ACC112 (cell line): ENCODE measurements at regions not wholly inside any gene's neighbourhood (a gene's known extent, or its start where the extent isn't known, plus 50 kb on each side); places are given as distances from the start of the nearest gene placed in this dataset.

ENCODE experiments used
- H2AFZ ChIP-seq: fragments of 200-600 bp; sonication (generic); one replicate; pipeline ENCODE4 v1.6.0; 2017; ENCODE audit warnings: antibody characterized with exemption, low read length; ENCODE audit not compliant: unreplicated experiment
- H3K27ac ChIP-seq: fragments of 200-600 bp; sonication (generic); 2 replicates; pipeline ENCODE4 v1.5.1; 2014; ENCODE audit warnings: low read depth, mild to moderate bottlenecking, antibody characterized with exemption, low read length, moderate library complexity
- H3K27me3 ChIP-seq: fragments of 200-600 bp; sonication (generic); 2 replicates; pipeline ENCODE4 v1.6.1; 2014; ENCODE audit warnings: mild to moderate bottlenecking, antibody characterized with exemption, low read length, moderate library complexity, mixed read lengths; ENCODE audit not compliant: insufficient read depth
- H3K36me3 ChIP-seq: fragments of 200-600 bp; sonication (generic); 2 replicates; pipeline ENCODE4 v1.6.1; 2016; ENCODE audit warnings: mild to moderate bottlenecking, antibody characterized with exemption, low read length, moderate library complexity, mixed read lengths; ENCODE audit not compliant: insufficient read depth
- H3K4me1 ChIP-seq: fragments of 200-600 bp; sonication (generic); one replicate; pipeline ENCODE4 v1.6.1; 2016; ENCODE audit warnings: low read length, mixed read lengths; ENCODE audit not compliant: insufficient read depth, unreplicated experiment, control insufficient read depth
- H3K4me3 ChIP-seq: fragments of 200-600 bp; sonication (generic); 2 replicates; pipeline ENCODE4 v1.5.1; 2014; ENCODE audit warnings: mild to moderate bottlenecking, low read depth, low read length
- H3K79me2 ChIP-seq: fragments of 200-600 bp; sonication (generic); one replicate; pipeline ENCODE4 v1.6.0; 2016; ENCODE audit warnings: low read length; ENCODE audit not compliant: control insufficient read depth, unreplicated experiment, insufficient read depth

DNA sequence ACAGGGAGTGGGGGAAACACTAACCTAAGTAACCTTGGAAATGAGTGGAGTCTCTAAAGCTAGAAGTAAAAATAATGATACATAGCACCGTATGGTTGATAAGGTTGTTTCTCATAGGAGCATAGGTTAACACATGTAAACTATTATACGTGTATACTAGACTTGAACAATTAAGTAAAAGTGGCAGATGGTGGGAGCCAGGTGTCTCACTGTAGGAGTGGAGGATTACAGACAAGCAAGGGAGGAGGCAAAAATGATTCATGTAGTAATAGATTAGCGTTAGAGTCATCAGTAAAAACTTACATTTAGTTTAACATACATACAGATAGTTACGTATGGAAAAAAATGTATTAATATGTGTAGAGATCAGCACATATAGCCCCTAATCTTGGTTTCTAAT lies 138.4 kb upstream of the DSCAM start:
- no peaks in the 10 kb centered on the region for H3K4me1 ChIP-seq
- H3K27me3 ChIP-seq, result no peaks in the 10 kb centered on the region
- H3K4me3 ChIP-seq, result no peak overlapping the region
- H3K36me3 ChIP-seq, result no peaks in the 10 kb centered on the region
- H2AFZ ChIP-seq, result no peak overlapping the region
- H3K79me2 ChIP-seq, result no peaks in the 10 kb centered on the region
- H3K27ac ChIP-seq, result no peak overlapping the region

DNA sequence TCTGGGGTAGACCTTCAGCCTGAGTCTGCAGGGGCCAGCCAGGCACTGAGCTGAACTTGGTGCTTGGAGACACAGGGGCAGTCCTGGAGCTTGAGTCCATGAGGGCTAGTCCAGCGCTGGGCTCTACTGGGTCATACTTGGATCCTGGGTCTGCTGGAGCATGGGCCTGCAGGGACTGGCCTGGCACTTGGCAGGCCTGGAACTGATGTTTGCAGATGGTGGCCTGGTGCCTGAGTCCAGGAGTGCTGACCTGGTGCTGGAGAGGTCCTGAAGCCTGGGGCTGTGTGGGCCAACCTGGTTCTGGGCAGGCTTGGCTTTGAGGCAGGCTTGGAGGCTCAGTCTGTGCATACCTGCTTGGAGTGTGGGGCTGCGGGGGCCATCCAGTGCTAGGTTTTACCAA lies 143.4 kb upstream of the DSCAM start:
- H3K27ac ChIP-seq, result no peak overlapping the region
- no peak overlapping the region for H2AFZ ChIP-seq
- no peaks in the 10 kb centered on the region for H3K27me3 ChIP-seq
- no peak overlapping the region for H3K4me3 ChIP-seq
- no peaks in the 10 kb centered on the region for H3K36me3 ChIP-seq
- no peaks in the 10 kb centered on the region for H3K4me1 ChIP-seq
- H3K79me2 ChIP-seq, result no peaks in the 10 kb centered on the region

GRCh38 chr21:40997831-40998230 lies 150.9 kb upstream of the DSCAM start:
- Histone ChIP-seq H3K79me2 (no peaks in the 10 kb centered on the region), H3K27me3 (no peaks in the 10 kb centered on the region), H3K36me3 (no peaks in the 10 kb centered on the region), H2AFZ (no peak overlapping the region), H3K4me1 (no peaks in the 10 kb centered on the region), H3K27ac (no peak overlapping the region), H3K4me3 (no peak overlapping the region)

DNA sequence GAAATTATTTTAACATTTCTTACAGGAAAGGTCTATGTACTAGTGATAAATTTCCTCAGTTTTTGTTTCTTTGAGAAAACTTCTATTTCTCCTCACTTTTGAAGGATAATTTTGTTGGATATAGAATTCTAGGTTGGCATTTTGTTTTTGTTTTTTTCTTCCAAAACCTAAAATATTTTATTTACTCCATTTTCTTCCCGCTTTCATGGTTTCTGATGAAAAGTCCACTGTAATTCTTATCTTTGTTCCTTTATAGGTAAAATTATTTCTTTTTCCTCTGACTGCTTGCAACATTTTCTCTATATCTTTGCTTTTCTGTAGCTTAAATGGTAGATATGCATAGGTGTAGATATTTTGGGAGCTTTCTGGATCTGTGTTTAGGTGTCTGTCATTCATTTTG lies 153.9 kb upstream of the DSCAM start:
- no peak overlapping the region for H3K27ac ChIP-seq
- H3K4me3 ChIP-seq, result no peak overlapping the region
- H3K79me2 ChIP-seq, result no peaks in the 10 kb centered on the region
- H3K4me1 ChIP-seq, result no peaks in the 10 kb centered on the region
- H2AFZ ChIP-seq, result no peak overlapping the region
- H3K27me3 ChIP-seq, result no peaks in the 10 kb centered on the region
- H3K36me3 ChIP-seq, result no peaks in the 10 kb centered on the region

DNA sequence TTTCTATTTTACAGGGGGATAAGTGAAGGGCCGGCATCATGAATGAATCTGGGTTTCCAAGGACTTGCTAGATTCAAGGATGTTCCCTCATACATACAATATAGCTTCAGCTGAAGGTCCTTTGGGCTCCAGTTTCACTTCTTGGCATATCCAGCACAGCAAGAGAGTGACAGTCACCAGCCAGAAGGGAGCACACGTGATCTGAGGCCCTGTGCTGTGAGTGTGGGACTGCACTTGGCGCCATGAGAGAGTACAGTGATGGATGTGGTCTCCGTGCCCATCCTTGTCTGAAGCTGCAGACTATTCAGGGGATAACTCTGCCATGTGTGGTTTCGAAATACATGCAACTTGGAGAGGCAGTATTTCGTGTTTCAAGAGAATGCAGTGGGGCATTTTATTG lies 159.7 kb upstream of the DSCAM start:
- Histone ChIP-seq H3K79me2 (no peaks in the 10 kb centered on the region), H3K27me3 (no peaks in the 10 kb centered on the region), H3K4me1 (no peaks in the 10 kb centered on the region), H3K4me3 (no peak overlapping the region), H2AFZ (no peak overlapping the region), H3K27ac (no peak overlapping the region), H3K36me3 (no peaks in the 10 kb centered on the region)

DNA sequence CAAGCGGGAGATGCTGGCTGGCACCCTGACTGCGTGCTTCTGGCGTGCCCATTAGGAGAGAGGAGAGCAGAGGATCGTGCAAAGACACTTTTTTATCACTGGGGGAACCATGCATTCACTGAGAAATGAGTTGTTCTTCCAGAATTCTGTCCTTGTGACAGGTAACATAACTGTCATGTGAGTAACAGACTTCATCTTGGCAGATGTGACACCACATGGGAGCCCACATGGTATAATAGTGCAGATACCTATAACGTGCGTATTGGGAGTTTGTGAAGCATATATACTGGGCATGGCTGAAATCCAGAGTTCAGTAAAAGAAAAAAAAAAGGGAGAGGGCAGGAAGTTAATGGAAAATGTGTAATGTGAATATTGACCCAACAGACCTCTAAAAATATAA lies 159.6 kb upstream of the BACE2 start:
- no peaks in the 10 kb centered on the region for H3K79me2 ChIP-seq
- no peaks in the 10 kb centered on the region for H3K4me1 ChIP-seq
- H3K27me3 ChIP-seq, result no peaks in the 10 kb centered on the region
- no peaks in the 10 kb centered on the region for H3K36me3 ChIP-seq
- no peak overlapping the region for H2AFZ ChIP-seq
- no peak overlapping the region for H3K27ac ChIP-seq
- H3K4me3 ChIP-seq, result no peak overlapping the region

- no peaks in the 10 kb centered on the region for H3K27me3 ChIP-seq
- no peak overlapping the region for H3K27ac ChIP-seq
- no peak overlapping the region for H3K4me3 ChIP-seq
- no peak overlapping the region for H2AFZ ChIP-seq
- H3K79me2 ChIP-seq, result no peaks in the 10 kb centered on the region
- no peaks in the 10 kb centered on the region for H3K36me3 ChIP-seq
- H3K4me1 ChIP-seq, result no peaks in the 10 kb centered on the region
Observed at GRCh38 chr21:41008974-41009373, 159.0 kb upstream of the BACE2 start.

DNA sequence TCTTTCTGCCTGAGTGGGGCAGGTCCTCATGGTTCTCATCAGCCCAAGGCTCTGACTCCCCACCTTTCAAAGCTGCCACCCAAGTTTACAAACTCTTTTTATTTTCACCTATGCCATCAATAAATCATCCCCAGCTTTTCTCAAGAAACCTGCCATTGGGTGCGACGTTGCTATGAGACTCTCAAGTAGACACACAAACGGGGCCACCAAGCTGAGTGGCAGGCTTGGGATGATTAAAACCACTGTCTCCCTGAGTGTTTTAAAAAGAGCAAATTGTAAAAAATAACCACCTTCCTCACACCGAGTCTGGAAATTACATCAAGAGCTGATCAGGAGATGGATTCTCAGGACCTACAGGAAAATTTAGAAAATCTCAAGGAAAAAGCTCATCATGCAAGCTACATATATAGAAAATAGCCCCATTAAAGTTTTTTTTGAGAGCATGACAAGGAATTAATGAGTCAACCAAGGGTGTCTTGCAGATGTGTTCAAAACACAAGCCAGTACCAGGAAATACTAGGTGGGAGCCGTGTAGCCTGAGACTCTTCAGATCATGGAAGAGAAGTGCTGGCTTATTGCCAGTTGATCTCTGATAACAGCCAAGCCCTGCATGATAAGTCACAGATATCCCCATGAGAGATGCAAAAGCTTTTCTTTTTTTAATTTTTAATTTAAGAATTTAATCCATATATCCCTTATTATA lies 158.4 kb upstream of the BACE2 start:
- H3K4me1 ChIP-seq, result no peaks in the 10 kb centered on the region
- H2AFZ ChIP-seq, result no peak overlapping the region
- no peaks in the 10 kb centered on the region for H3K36me3 ChIP-seq
- no peak overlapping the region for H3K4me3 ChIP-seq
- no peaks in the 10 kb centered on the region for H3K79me2 ChIP-seq
- no peak overlapping the region for H3K27ac ChIP-seq
- no peaks in the 10 kb centered on the region for H3K27me3 ChIP-seq

- Histone ChIP-seq H3K79me2 (no peaks in the 10 kb centered on the region), H2AFZ (no peak overlapping the region), H3K4me3 (no peak overlapping the region), H3K27ac (no peak overlapping the region), H3K27me3 (no peaks in the 10 kb centered on the region), H3K36me3 (no peaks in the 10 kb centered on the region), H3K4me1 (no peaks in the 10 kb centered on the region)
Observed at GRCh38 chr21:41010101-41010435, 157.9 kb upstream of the BACE2 start.

DNA sequence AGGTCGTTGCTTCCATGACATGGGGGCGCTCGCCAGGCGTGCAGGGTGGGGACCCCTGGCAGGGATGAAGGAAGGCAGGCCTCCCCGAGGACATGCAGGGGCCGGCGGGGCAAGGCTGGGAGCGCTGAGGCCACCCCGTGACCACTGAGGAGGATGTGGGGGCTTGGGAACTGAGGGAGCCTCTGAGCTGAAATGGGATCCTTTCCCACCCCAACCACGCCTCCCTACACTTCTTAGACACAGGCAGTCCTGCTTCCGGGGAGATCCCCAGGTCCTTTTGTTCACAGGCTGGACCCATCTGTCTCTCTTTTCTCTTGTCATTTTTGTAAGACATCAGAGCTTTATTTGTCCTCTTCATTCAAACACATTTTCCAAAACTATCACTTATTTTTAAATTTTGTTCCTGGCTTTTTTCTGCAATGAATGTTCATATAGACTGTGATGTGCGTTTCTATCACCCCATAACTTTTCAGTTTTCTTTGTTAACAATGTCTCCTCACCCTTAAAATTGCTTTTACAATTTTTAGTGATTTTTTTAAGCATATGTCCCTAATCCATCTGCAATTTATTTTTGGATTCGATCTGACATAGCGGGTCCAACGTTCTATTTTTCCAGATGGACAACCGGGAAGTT lies 156.7 kb upstream of the BACE2 start:
- H3K27me3 ChIP-seq, result no peaks in the 10 kb centered on the region
- no peaks in the 10 kb centered on the region for H3K79me2 ChIP-seq
- no peaks in the 10 kb centered on the region for H3K4me1 ChIP-seq
- H2AFZ ChIP-seq, result no peak overlapping the region
- H3K4me3 ChIP-seq, result no peak overlapping the region
- no peaks in the 10 kb centered on the region for H3K36me3 ChIP-seq
- H3K27ac ChIP-seq, result no peak overlapping the region

DNA sequence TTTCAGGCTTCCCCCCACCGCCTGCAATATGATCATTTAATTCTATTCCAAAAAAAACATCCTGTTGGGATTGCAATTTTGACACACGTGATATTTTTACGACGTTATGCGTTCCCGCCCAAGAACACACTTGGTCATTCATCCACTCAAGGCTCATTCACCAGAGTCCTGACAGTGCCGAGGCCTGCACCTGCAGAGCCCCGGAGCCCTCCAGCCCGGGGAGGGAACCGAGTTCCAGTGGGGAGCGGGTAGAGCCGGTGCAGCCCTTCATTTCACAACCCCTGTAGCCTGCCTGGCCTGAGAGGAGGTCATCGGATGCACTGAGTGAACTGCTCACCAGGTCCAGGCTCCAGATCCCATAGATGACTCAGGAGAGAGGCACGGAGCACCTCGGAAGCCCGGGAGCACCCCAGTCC lies 156.0 kb upstream of the BACE2 start:
- Histone ChIP-seq H2AFZ (no peak overlapping the region), H3K79me2 (no peaks in the 10 kb centered on the region), H3K27me3 (no peaks in the 10 kb centered on the region), H3K4me1 (no peaks in the 10 kb centered on the region), H3K36me3 (no peaks in the 10 kb centered on the region), H3K27ac (no peak overlapping the region), H3K4me3 (no peak overlapping the region)
